K562 (cell line): ENCODE measurements at regions not wholly inside any gene's neighbourhood (a gene's known extent, or its start where the extent isn't known, plus 50 kb on each side); places are given as distances from the start of the nearest gene placed in this dataset.
A peak's percentile ranks its signal among the peaks of the same experiment; 100 is the strongest.

Experiments
- ATAC-seq: fragments of 200-7000 bp; cut with Tn5 transposase; 3 replicates; pipeline ENCODE4 v1.9.1; 2020; ENCODE audit warnings: moderate library complexity
- BruUV-seq: library from RNA; stranded (reverse); fragments of 400-500 nt; replicated peaks from 2 replicates; lab custom pipeline; 2021; lab: Mats Ljungman, UMichigan
- CTCF ChIA-PET: fragments of 300-600 bp; formaldehyde crosslinking; extraction: SDS; loops from one replicate; lab custom pipeline; 2021; ENCODE audit warnings: low intra/inter-chr PET ratio; lab: Yijun Ruan, JAX
- POLR2A ChIA-PET: fragments of 300-600, 350-650 bp; sonication (Branson Sonifier 250); formaldehyde crosslinking; extraction: SDS; loops from one replicate; lab custom pipeline; 2021; ENCODE audit warnings: antibody characterized with exemption, inconsistent platforms; lab: Yijun Ruan, JAX
- DNase-seq, 4 experiments: peaks; one replicate each; pipeline versions ENCODE4 v3.0.0 to v3.0.0-alpha.2; 2011 to 2018; ENCODE audit warnings: low spot score in 3 of 4, mixed read lengths in 3 of 4; ENCODE audit errors: extremely low read depth in 1 of 4
- FAIRE-seq: peaks from 2 replicates; lab custom pipeline; 2011; peaks lifted over from hg19 to GRCh38; lab: Jason Lieb, UNC
- H2AFZ ChIP-seq: 2 replicates; pipeline ENCODE4 v1.6.0; 2011; ENCODE audit warnings: low read depth, low read length, control low read depth, inconsistent platforms
- H3K27ac ChIP-seq: fragments of 200-600 bp; 3 replicates; pipeline ENCODE4 v1.8.0; 2011; ENCODE audit warnings: low read depth, mild to moderate bottlenecking, control low read depth, inconsistent platforms, low read length, moderate library complexity, mixed read lengths; ENCODE audit errors: extremely low read depth
- H3K27me3 ChIP-seq, 2 experiments: fragments of 300-600 bp in 1 of 2; 2 replicates in 1 of 2; 3 replicates in 1 of 2; pipeline versions ENCODE4 v1.6.0 to v1.8.0; 2011; ENCODE audit warnings: inconsistent platforms in 2 of 2, low read length in 2 of 2, mild to moderate bottlenecking in 1 of 2, mixed read lengths in 1 of 2, moderate library complexity in 1 of 2; ENCODE audit not compliant: control insufficient read depth in 2 of 2, insufficient read depth in 2 of 2
- H3K36me3 ChIP-seq: fragments of 300-600 bp; 3 replicates; pipeline ENCODE4 v1.8.0; 2011; ENCODE audit warnings: mild to moderate bottlenecking, low read length, inconsistent platforms; ENCODE audit not compliant: control insufficient read depth, insufficient read depth
- H3K4me1 ChIP-seq, 2 experiments: fragments of 200-600 bp in 1 of 2; replicated peaks in 1 of 2; 2 replicates in 1 of 2; 3 replicates in 1 of 2; pipeline versions ENCODE4 v1.5.1 to v1.8.0; 2011; ENCODE audit warnings: inconsistent platforms in 2 of 2, low read length in 2 of 2, mild to moderate bottlenecking in 1 of 2, mixed read lengths in 1 of 2, moderate library complexity in 1 of 2; ENCODE audit not compliant: control insufficient read depth in 2 of 2, insufficient read depth in 2 of 2
- H3K4me2 ChIP-seq: 2 replicates; pipeline ENCODE4 v1.6.1; 2011; ENCODE audit warnings: low read length, control low read depth, inconsistent platforms, mixed read lengths; ENCODE audit not compliant: insufficient read depth
- H3K4me3 ChIP-seq: fragments of 200-600 bp; sonication (generic), shearing (Covaris generic); 2 replicates; pipeline ENCODE4 v1.5.1; 2016; ENCODE audit warnings: control low read depth, inconsistent platforms
- H3K79me2 ChIP-seq: fragments of 200-600 bp; 3 replicates; pipeline ENCODE4 v1.8.0; 2011; ENCODE audit warnings: low read length, inconsistent platforms; ENCODE audit not compliant: control insufficient read depth, insufficient read depth
- H3K9ac ChIP-seq, 2 experiments: 2 replicates each; pipeline versions ENCODE4 v1.6.0 to v1.6.1; 2011; ENCODE audit warnings: low read depth in 2 of 2, low read length in 2 of 2, control low read depth in 1 of 2, inconsistent platforms in 1 of 2, mild to moderate bottlenecking in 1 of 2, mixed read lengths in 1 of 2; ENCODE audit not compliant: insufficient read depth in 1 of 2
- H3K9me1 ChIP-seq: one replicate; pipeline ENCODE4 v1.6.0; 2011; ENCODE audit warnings: inconsistent platforms, mild to moderate bottlenecking, low read length, moderate library complexity; ENCODE audit not compliant: control insufficient read depth, insufficient read depth
- H3K9me3 ChIP-seq: replicated peaks from 2 replicates; pipeline ENCODE4 v1.5.1; 2011; ENCODE audit warnings: low read depth, low read length, inconsistent platforms; ENCODE audit not compliant: control insufficient read depth, insufficient read depth
- H4K20me1 ChIP-seq: replicated peaks from 2 replicates; pipeline ENCODE4 v1.6.1; 2011; ENCODE audit warnings: low read length, inconsistent platforms, mixed read lengths; ENCODE audit not compliant: control insufficient read depth, insufficient read depth
- ATF3 ChIP-seq, 2 experiments: fragments of 450-650 bp in 1 of 2; sonication (generic) in 1 of 2; formaldehyde crosslinking in 1 of 2; IDR thresholded peaks in 1 of 2; conservative IDR thresholded peaks in 1 of 2; 2 replicates each; pipeline versions ENCODE4 v1.6.1 to v1.8.1; 2016 to 2023; ENCODE audit warnings: mild to moderate bottlenecking in 2 of 2, moderate library complexity in 2 of 2, inconsistent platforms in 1 of 2, missing genetic modification reagents in 1 of 2
- CBX8 ChIP-seq: fragments of 200-600 bp; sonication (generic); IDR thresholded peaks from 2 replicates; pipeline ENCODE4 v1.6.1; 2012; ENCODE audit warnings: borderline replicate concordance, mixed run types, low read depth, mild to moderate bottlenecking, moderate library complexity, mixed read lengths, low read length, control low read depth, inconsistent platforms; ENCODE audit not compliant: poor library complexity, severe bottlenecking; ENCODE audit errors: extremely low read depth
- CEBPB ChIP-seq: fragments of 450-650 bp; IDR thresholded peaks from 2 replicates; pipeline ENCODE4 v1.6.1; 2016; ENCODE audit warnings: missing genetic modification characterization, missing compliant biosample characterization
- CEBPG ChIP-seq, 3 experiments: fragments of 200-800 bp in 1 of 3; sonication (Bioruptor generic) in 1 of 3; sonication (generic) in 1 of 3; formaldehyde crosslinking in 1 of 3; IDR thresholded peaks in 2 of 3; conservative IDR thresholded peaks in 1 of 3; 2 replicates each; pipeline versions ENCODE4 v1.6.1 to v1.8.0; 2016 to 2022; ENCODE audit warnings: missing compliant biosample characterization in 2 of 3, missing genetic modification characterization in 2 of 3, mild to moderate bottlenecking in 1 of 3, missing genetic modification reagents in 1 of 3
- HCFC1 ChIP-seq: IDR thresholded peaks from 2 replicates; pipeline ENCODE4 v1.6.1; 2012; ENCODE audit warnings: low read depth, low read length, improper control_type of control experiment
- WGBS: fragments of 100-300 bp; shearing (Covaris generic); methylation state at CpG from one replicate; pipeline ENCODE4 v1.1.6; 2016; ENCODE audit warnings: low coverage, mixed read lengths; ENCODE audit not compliant: insufficient coverage; ENCODE audit errors: missing lambda C conversion rate; 5-methylcytosine and 5-hydroxymethylcytosine counted together
- in situ Hi-C: fragments of 300-500 bp; cut with MboI; formaldehyde crosslinking; loops from 4 replicates; pipeline ENCODE4 v1.15.0; 2018; ENCODE audit warnings: inconsistent platforms, mixed read lengths
- intact Hi-C: fragments of 100-400 bp; cut with micrococcal nuclease; formaldehyde crosslinking; loops from 2 replicates; pipeline ENCODE4 v1.14.2; 2022

- BruUV-seq = no TSS peak
- no peak for FAIRE-seq
- DNase-seq = no peak
- Histone ChIP-seq H3K27me3 (peaks cover 0 to 8% of the 10 kb centered on the region in 2 experiments; a peak in 1 of 5 replicates), H3K9ac (no peak overlapping the region), H3K4me2 (no peak overlapping the region), H3K4me3 (no peak overlapping the region), H3K4me1 (no peaks in the 10 kb centered on the region), H3K27ac (no peak overlapping the region), H3K9me3 (no peaks in the 10 kb centered on the region), H3K79me2 (no peaks in the 10 kb centered on the region), H2AFZ (no peak overlapping the region), H3K36me3 (no peaks in the 10 kb centered on the region), H4K20me1 (peaks cover 5% of the 10 kb centered on the region; the same call in 1 of the 2 replicates), H3K9me1 (no peaks in the 10 kb centered on the region)
- intact Hi-C loops (loop anchor here (2.0 to 10.0 kb wide), 4 partner anchors 385 to 991 kb away; no protein-coding TSS in a partner anchor), in situ Hi-C loops (loop anchor here (5.0 to 10.0 kb wide), 2 partner anchors 754 to 1001 kb away; no protein-coding TSS in a partner anchor)
- POLR2A ChIA-PET = no interaction called here
- peak; percentile 68 for TF ChIP-seq ATF3 (IDR thresholded peaks at IDR 0.05)
- no peak for TF ChIP-seq ATF3 (CRISPR knock-in tag; conservative IDR thresholded peaks at IDR 0.05)
- peak; percentile 38; the same call in 1 of the 2 replicates for TF ChIP-seq CEBPB (tag)
- no peak for TF ChIP-seq HCFC1
- TF ChIP-seq CEBPG (CRISPR knock-in tag; IDR thresholded peaks at IDR 0.05) = no peak
- TF ChIP-seq CEBPG (tag; conservative IDR thresholded peaks at IDR 0.05 in 1 of 2, IDR thresholded peaks at IDR 0.05 in 1 of 2) = peak in 1 of 2 experiments; percentile 48; a peak in 1 of 4 replicates
- no peak for TF ChIP-seq CBX8
- ATAC-seq = no peak
- WGBS = 23% methylated on average over 5 of the region's 5 CpGs
- CTCF ChIA-PET = interaction anchor here (1.1 kb wide), 1 partner anchor 750 kb away, joined by 5 read pairs; no protein-coding TSS in a partner anchor
These were observed 55.5 kb upstream of the USP47 start for GRCh38 chr11:11786234-11786633.
